SK-N-SH treated with all-trans-retinoic acid at 6 μM for 48 hours (cell line): ENCODE measurements at regions not wholly inside any gene's neighbourhood (a gene's known extent, or its start where the extent isn't known, plus 50 kb on each side); places are given as distances from the start of the nearest gene placed in this dataset.

Source experiments
- ATAC-seq: fragments of 200-7000 bp; cut with Tn5 transposase; 3 replicates; pipeline ENCODE4 v1.9.1; 2020; ENCODE audit warnings: mild to moderate bottlenecking, moderate library complexity
- ARNTL ChIP-seq: fragments of 450-650 bp; formaldehyde crosslinking; IDR thresholded peaks from 2 replicates; pipeline ENCODE4 v1.5.0; 2020; ENCODE audit warnings: low read depth, mild to moderate bottlenecking, moderate library complexity, borderline replicate concordance
- BACH2 ChIP-seq: fragments of 250-450 bp; sonication (Bioruptor Pico); IDR thresholded peaks from 2 replicates; pipeline ENCODE4 v1.9.0; 2021; ENCODE audit warnings: mild to moderate bottlenecking, borderline replicate concordance
- CSDC2 ChIP-seq: fragments of 250-450 bp; sonication (Bioruptor Pico); IDR thresholded peaks from 2 replicates; pipeline ENCODE4 v1.5.0; 2020; ENCODE audit warnings: mild to moderate bottlenecking, moderate library complexity
- ESRRG ChIP-seq: fragments of 250-450 bp; sonication (Bioruptor Pico); IDR thresholded peaks from 2 replicates; pipeline ENCODE4 v1.6.1; 2021; ENCODE audit warnings: mild to moderate bottlenecking
- GLIS3 ChIP-seq: fragments of 250-450 bp; sonication (Bioruptor Pico); IDR thresholded peaks from 2 replicates; pipeline ENCODE4 v1.5.0; 2020; ENCODE audit warnings: mild to moderate bottlenecking, moderate library complexity
- ISL1 ChIP-seq: fragments of 250-450 bp; sonication (Bioruptor Pico); IDR thresholded peaks from 2 replicates; pipeline ENCODE4 v2.1.2; 2022; ENCODE audit warnings: mild to moderate bottlenecking, moderate library complexity
- OSR1 ChIP-seq: fragments of 250-450 bp; sonication (Bioruptor Pico); IDR thresholded peaks from 2 replicates; pipeline ENCODE4 v1.8.0; 2022; ENCODE audit warnings: moderate library complexity, mild to moderate bottlenecking, inconsistent platforms
- PATZ1 ChIP-seq: fragments of 250-450 bp; sonication (Bioruptor Pico); IDR thresholded peaks from 2 replicates; pipeline ENCODE4 v1.8.0; 2020; ENCODE audit warnings: mild to moderate bottlenecking, moderate library complexity, borderline replicate concordance
- SNAI2 ChIP-seq: fragments of 250-450 bp; sonication (Bioruptor Pico); IDR thresholded peaks from 2 replicates; pipeline ENCODE4 v1.5.0; 2020; ENCODE audit warnings: mild to moderate bottlenecking, moderate library complexity
- TCF4 ChIP-seq: fragments of 250-450 bp; sonication (Bioruptor Pico); IDR thresholded peaks from 2 replicates; pipeline ENCODE4 v1.8.0; 2021; ENCODE audit warnings: mild to moderate bottlenecking, moderate library complexity, borderline replicate concordance
- TOX ChIP-seq: fragments of 250-450 bp; sonication (Bioruptor Pico); IDR thresholded peaks from 2 replicates; pipeline ENCODE4 v1.8.0; 2021; ENCODE audit warnings: mild to moderate bottlenecking, moderate library complexity, borderline replicate concordance
- ZC3H10 ChIP-seq: fragments of 250-450 bp; sonication (Bioruptor Pico); IDR thresholded peaks from 2 replicates; pipeline ENCODE4 v1.5.1; 2021; ENCODE audit warnings: mild to moderate bottlenecking, moderate library complexity
- ZFP3 ChIP-seq: fragments of 250-450 bp; sonication (Bioruptor Pico); IDR thresholded peaks from 2 replicates; pipeline ENCODE4 v1.5.0; 2020; ENCODE audit warnings: mild to moderate bottlenecking, moderate library complexity
- ZFP30 ChIP-seq: fragments of 450-650 bp; formaldehyde crosslinking; IDR thresholded peaks from 2 replicates; pipeline ENCODE4 v1.5.0; 2022; ENCODE audit warnings: mild to moderate bottlenecking, moderate library complexity
- ZNF70 ChIP-seq: fragments of 450-650 bp; formaldehyde crosslinking; IDR thresholded peaks from 2 replicates; pipeline ENCODE4 v1.5.0; 2020; ENCODE audit warnings: mild to moderate bottlenecking, moderate library complexity
- ZNF8 ChIP-seq: fragments of 450-650 bp; formaldehyde crosslinking; IDR thresholded peaks from 2 replicates; pipeline ENCODE4 v1.5.0; 2020; ENCODE audit warnings: mild to moderate bottlenecking, moderate library complexity
- TF ChIP-seq, protein P1 (sequence below): fragments of 250-450 bp; sonication (Bioruptor Pico); IDR thresholded peaks from 2 replicates; pipeline ENCODE4 v1.5.1; 2020; ENCODE audit warnings: low read depth, mild to moderate bottlenecking, moderate library complexity
- TF ChIP-seq, protein P2 (sequence below): fragments of 250-450 bp; sonication (Bioruptor Pico); IDR thresholded peaks from 2 replicates; pipeline ENCODE4 v1.5.0; 2020; ENCODE audit warnings: mild to moderate bottlenecking, moderate library complexity
- TF ChIP-seq, protein P3 (sequence below): fragments of 250-450 bp; sonication (Bioruptor Pico); IDR thresholded peaks from 2 replicates; pipeline ENCODE4 v1.8.0; 2021; ENCODE audit warnings: low read depth, mild to moderate bottlenecking, moderate library complexity, borderline replicate concordance
- TF ChIP-seq, protein P4 (sequence below): fragments of 250-450 bp; sonication (Bioruptor Pico); IDR thresholded peaks from 2 replicates; pipeline ENCODE4 v1.5.1; 2021; ENCODE audit warnings: mild to moderate bottlenecking, moderate library complexity

- TF ChIP-seq, protein P1, sequence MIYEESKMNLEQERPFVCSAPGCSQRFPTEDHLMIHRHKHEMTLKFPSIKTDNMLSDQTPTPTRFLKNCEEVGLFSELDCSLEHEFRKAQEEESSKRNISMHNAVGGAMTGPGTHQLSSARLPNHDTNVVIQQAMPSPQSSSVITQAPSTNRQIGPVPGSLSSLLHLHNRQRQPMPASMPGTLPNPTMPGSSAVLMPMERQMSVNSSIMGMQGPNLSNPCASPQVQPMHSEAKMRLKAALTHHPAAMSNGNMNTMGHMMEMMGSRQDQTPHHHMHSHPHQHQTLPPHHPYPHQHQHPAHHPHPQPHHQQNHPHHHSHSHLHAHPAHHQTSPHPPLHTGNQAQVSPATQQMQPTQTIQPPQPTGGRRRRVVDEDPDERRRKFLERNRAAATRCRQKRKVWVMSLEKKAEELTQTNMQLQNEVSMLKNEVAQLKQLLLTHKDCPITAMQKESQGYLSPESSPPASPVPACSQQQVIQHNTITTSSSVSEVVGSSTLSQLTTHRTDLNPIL (CRISPR knock-in tag) = no peak
- TF ChIP-seq ZNF8 (CRISPR knock-in tag) = no peak
- no peak for TF ChIP-seq GLIS3 (CRISPR knock-in tag)
- TF ChIP-seq CSDC2 (CRISPR knock-in tag) = no peak
- TF ChIP-seq PATZ1 (CRISPR knock-in tag) = no peak
- TF ChIP-seq ZFP30 (CRISPR knock-in tag) = no peak
- no peak for TF ChIP-seq TCF4
- TF ChIP-seq, protein P2, sequence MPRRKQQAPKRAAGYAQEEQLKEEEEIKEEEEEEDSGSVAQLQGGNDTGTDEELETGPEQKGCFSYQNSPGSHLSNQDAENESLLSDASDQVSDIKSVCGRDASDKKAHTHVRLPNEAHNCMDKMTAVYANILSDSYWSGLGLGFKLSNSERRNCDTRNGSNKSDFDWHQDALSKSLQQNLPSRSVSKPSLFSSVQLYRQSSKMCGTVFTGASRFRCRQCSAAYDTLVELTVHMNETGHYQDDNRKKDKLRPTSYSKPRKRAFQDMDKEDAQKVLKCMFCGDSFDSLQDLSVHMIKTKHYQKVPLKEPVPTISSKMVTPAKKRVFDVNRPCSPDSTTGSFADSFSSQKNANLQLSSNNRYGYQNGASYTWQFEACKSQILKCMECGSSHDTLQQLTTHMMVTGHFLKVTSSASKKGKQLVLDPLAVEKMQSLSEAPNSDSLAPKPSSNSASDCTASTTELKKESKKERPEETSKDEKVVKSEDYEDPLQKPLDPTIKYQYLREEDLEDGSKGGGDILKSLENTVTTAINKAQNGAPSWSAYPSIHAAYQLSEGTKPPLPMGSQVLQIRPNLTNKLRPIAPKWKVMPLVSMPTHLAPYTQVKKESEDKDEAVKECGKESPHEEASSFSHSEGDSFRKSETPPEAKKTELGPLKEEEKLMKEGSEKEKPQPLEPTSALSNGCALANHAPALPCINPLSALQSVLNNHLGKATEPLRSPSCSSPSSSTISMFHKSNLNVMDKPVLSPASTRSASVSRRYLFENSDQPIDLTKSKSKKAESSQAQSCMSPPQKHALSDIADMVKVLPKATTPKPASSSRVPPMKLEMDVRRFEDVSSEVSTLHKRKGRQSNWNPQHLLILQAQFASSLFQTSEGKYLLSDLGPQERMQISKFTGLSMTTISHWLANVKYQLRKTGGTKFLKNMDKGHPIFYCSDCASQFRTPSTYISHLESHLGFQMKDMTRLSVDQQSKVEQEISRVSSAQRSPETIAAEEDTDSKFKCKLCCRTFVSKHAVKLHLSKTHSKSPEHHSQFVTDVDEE (CRISPR knock-in tag) = no peak
- no peak for TF ChIP-seq ZNF70 (CRISPR knock-in tag)
- no peak for TF ChIP-seq ARNTL (CRISPR knock-in tag)
- TF ChIP-seq ISL1 (CRISPR knock-in tag) = no peak
- no peak for TF ChIP-seq TOX (CRISPR knock-in tag)
- TF ChIP-seq, protein P3, sequence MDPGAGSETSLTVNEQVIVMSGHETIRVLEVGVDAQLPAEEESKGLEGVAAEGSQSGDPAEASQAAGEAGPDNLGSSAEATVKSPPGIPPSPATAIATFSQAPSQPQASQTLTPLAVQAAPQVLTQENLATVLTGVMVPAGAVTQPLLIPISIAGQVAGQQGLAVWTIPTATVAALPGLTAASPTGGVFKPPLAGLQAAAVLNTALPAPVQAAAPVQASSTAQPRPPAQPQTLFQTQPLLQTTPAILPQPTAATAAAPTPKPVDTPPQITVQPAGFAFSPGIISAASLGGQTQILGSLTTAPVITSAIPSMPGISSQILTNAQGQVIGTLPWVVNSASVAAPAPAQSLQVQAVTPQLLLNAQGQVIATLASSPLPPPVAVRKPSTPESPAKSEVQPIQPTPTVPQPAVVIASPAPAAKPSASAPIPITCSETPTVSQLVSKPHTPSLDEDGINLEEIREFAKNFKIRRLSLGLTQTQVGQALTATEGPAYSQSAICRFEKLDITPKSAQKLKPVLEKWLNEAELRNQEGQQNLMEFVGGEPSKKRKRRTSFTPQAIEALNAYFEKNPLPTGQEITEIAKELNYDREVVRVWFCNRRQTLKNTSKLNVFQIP (CRISPR knock-in tag) = no peak
- no peak for TF ChIP-seq ZC3H10
- TF ChIP-seq ZFP3 (CRISPR knock-in tag) = no peak
- no peak for TF ChIP-seq OSR1
- no peak for TF ChIP-seq ESRRG (CRISPR knock-in tag)
- TF ChIP-seq, protein P4, sequence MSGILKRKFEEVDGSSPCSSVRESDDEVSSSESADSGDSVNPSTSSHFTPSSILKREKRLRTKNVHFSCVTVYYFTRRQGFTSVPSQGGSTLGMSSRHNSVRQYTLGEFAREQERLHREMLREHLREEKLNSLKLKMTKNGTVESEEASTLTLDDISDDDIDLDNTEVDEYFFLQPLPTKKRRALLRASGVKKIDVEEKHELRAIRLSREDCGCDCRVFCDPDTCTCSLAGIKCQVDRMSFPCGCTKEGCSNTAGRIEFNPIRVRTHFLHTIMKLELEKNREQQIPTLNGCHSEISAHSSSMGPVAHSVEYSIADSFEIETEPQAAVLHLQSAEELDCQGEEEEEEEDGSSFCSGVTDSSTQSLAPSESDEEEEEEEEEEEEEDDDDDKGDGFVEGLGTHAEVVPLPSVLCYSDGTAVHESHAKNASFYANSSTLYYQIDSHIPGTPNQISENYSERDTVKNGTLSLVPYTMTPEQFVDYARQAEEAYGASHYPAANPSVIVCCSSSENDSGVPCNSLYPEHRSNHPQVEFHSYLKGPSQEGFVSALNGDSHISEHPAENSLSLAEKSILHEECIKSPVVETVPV (CRISPR knock-in tag) = no peak
- TF ChIP-seq SNAI2 (CRISPR knock-in tag) = no peak
- TF ChIP-seq BACH2 (CRISPR knock-in tag) = no peak
- ATAC-seq = no peak
These were observed 202.5 kb upstream of the SLC8A1 start for GRCh38 chr2:40654346-40654745.

DNA sequence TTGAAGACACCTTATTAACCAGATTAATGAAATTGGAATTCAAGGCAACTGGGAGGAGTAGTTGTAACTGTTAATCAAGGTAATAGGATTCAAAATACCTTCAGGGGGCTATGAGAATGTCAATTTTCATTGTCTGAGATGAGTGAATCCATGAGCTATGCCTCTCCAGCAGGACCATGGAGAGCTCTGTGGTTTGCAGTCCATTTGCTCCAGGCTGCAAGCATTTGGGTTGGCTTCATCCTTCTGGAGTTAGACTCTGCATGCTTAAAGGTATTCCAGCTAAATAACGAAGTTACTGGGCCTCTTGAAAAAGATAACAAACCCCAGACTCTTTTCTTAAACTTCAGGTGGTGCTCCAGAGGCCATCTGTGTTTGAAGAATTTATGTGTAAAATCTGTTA lies 207.1 kb upstream of the SLC8A1 start:
- peak; percentile 51; the same call in 1 of the 3 replicates for ATAC-seq
- TF ChIP-seq, protein P3 (CRISPR knock-in tag) = no peak
- TF ChIP-seq, protein P2 (CRISPR knock-in tag) = no peak; the same call in 1 of the 2 replicates
- TF ChIP-seq ZNF8 (CRISPR knock-in tag) (no peak), OSR1 (no peak), GLIS3 (CRISPR knock-in tag) (no peak), PATZ1 (CRISPR knock-in tag) (no peak), SNAI2 (CRISPR knock-in tag) (peak; percentile 80; the same call in 1 of the 2 replicates), ZC3H10 (no peak), ARNTL (CRISPR knock-in tag) (no peak), TOX (CRISPR knock-in tag) (no peak), ISL1 (CRISPR knock-in tag) (no peak), ZFP3 (CRISPR knock-in tag) (no peak), ZFP30 (CRISPR knock-in tag) (no peak), ZNF70 (CRISPR knock-in tag) (no peak), ESRRG (CRISPR knock-in tag) (no peak), CSDC2 (CRISPR knock-in tag) (peak; percentile 71; the same call in 1 of the 2 replicates)
- TF ChIP-seq, protein P4 (CRISPR knock-in tag) = no peak
